ENCODE measurements at regions not wholly inside any gene's neighbourhood (a gene's known extent, or its start where the extent isn't known, plus 50 kb on each side); places are given as distances from the start of the nearest gene placed in this dataset.

- no peak for TF ChIP-seq CTCF (IDR thresholded peaks at IDR 0.05; ENCODE audit: insufficient read depth, missing control alignments)
- DNase-seq (ENCODE audit: insufficient read length, low spot score) (no peak), FAIRE-seq (no peak)
Measured at GRCh38 chr2:42856106-42856860, 63.9 kb upstream of the HAAO start.

- FAIRE-seq (no peak), DNase-seq (ENCODE audit: insufficient read length, low spot score) (no peak)
- no peak for TF ChIP-seq CTCF (IDR thresholded peaks at IDR 0.05; ENCODE audit: insufficient read depth, missing control alignments)
Measured at GRCh38 chr2:42855221-42855970, 63.0 kb upstream of the HAAO start.

GRCh38 chr2:42854207-42854818 lies 61.9 kb upstream of the HAAO start:
- DNase-seq (ENCODE audit: insufficient read length, low spot score) (no peak), FAIRE-seq (no peak)
- TF ChIP-seq CTCF (IDR thresholded peaks at IDR 0.05; ENCODE audit: insufficient read depth, missing control alignments) = no peak

GRCh38 chr2:42853549-42854206 lies 61.3 kb upstream of the HAAO start:
- TF ChIP-seq CTCF (IDR thresholded peaks at IDR 0.05; ENCODE audit: insufficient read depth, missing control alignments) = no peak
- DNase-seq (ENCODE audit: insufficient read length, low spot score) (no peak), FAIRE-seq (no peak)

- no peak for DNase-seq (ENCODE audit: insufficient read length, low spot score)
- no peak for TF ChIP-seq CTCF (IDR thresholded peaks at IDR 0.05; ENCODE audit: insufficient read depth, missing control alignments)
- FAIRE-seq = no peak
Measured at GRCh38 chr2:42852798-42853197, 60.4 kb upstream of the HAAO start.

- FAIRE-seq (no peak), DNase-seq (ENCODE audit: insufficient read length, low spot score) (no peak)
- TF ChIP-seq CTCF (IDR thresholded peaks at IDR 0.05; ENCODE audit: insufficient read depth, missing control alignments) = no peak
Measured at GRCh38 chr2:42851740-42852250, 59.4 kb upstream of the HAAO start.
